ENCODE measurements at regions not wholly inside any gene's neighbourhood (a gene's known extent, or its start where the extent isn't known, plus 50 kb on each side); places are given as distances from the start of the nearest gene placed in this dataset.

GRCh38 chr3:4011166-4011565 lies 211.9 kb downstream of the LRRN1 start:
- TF ChIP-seq, protein P1, sequence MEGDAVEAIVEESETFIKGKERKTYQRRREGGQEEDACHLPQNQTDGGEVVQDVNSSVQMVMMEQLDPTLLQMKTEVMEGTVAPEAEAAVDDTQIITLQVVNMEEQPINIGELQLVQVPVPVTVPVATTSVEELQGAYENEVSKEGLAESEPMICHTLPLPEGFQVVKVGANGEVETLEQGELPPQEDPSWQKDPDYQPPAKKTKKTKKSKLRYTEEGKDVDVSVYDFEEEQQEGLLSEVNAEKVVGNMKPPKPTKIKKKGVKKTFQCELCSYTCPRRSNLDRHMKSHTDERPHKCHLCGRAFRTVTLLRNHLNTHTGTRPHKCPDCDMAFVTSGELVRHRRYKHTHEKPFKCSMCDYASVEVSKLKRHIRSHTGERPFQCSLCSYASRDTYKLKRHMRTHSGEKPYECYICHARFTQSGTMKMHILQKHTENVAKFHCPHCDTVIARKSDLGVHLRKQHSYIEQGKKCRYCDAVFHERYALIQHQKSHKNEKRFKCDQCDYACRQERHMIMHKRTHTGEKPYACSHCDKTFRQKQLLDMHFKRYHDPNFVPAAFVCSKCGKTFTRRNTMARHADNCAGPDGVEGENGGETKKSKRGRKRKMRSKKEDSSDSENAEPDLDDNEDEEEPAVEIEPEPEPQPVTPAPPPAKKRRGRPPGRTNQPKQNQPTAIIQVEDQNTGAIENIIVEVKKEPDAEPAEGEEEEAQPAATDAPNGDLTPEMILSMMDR (IDR thresholded peaks at IDR 0.05) = no peak
- TF ChIP-seq POLR2A (IDR thresholded peaks at IDR 0.05) = no peak

Data from right lobe of liver (tissue), 4 donors.